B cell (primary cell): ENCODE measurements at regions not wholly inside any gene's neighbourhood (a gene's known extent, or its start where the extent isn't known, plus 50 kb on each side); places are given as distances from the start of the nearest gene placed in this dataset.

ENCODE experiments used
- ATAC-seq: fragments of 200-7000 bp; cut with Tn5 transposase; one replicate; pipeline ENCODE4 v1.10.0; 2021; ENCODE audit warnings: low read depth, mild to moderate bottlenecking, moderate number of reproducible peaks, moderate library complexity
- CTCF ChIA-PET: fragments of 350-600 bp; sonication (Branson Sonifier 250); formaldehyde crosslinking; loops from one replicate; lab custom pipeline; 2021; ENCODE audit warnings: antibody characterized with exemption, inconsistent platforms; lab: Charles Lee
- POLR2A ChIA-PET: fragments of 350-600 bp; sonication (Branson Sonifier 250); formaldehyde crosslinking; loops from one replicate; lab custom pipeline; 2021; ENCODE audit warnings: antibody characterized with exemption; lab: Charles Lee
- DNase-seq: peaks from one replicate; pipeline ENCODE4 v3.0.0; 2013
- H2AFZ ChIP-seq: 2 replicates; pipeline ENCODE4 v1.6.1; 2012; ENCODE audit warnings: mild to moderate bottlenecking, low read depth, low read length; ENCODE audit not compliant: insufficient read depth, poor library complexity, severe bottlenecking
- H3K27ac ChIP-seq, 2 donors: 1 replicate in 1 of 2; 2 replicates in 1 of 2; pipeline ENCODE4 v1.5.1; 2012 to 2013; ENCODE audit warnings: low read length in 2 of 2, mild to moderate bottlenecking in 2 of 2, moderate library complexity in 1 of 2
- H3K27me3 ChIP-seq, 4 experiments: fragments of 200-600 bp in 1 of 4; sonication (generic) in 1 of 4; replicated peaks in 1 of 4; 1 replicate in 2 of 4; 2 replicates in 2 of 4; pipeline versions ENCODE4 v1.6.1 to v1.7.0; 2013 to 2016; ENCODE audit warnings: low read length in 3 of 4, mild to moderate bottlenecking in 2 of 4, mixed read lengths in 1 of 4, moderate library complexity in 1 of 4; ENCODE audit not compliant: insufficient read depth in 4 of 4, control insufficient read depth in 3 of 4; ENCODE audit errors: control extremely low read depth in 1 of 4
- H3K36me3 ChIP-seq, 2 experiments: replicated peaks in 1 of 2; 1 replicate in 1 of 2; 2 replicates in 1 of 2; pipeline versions ENCODE4 v1.6.1 to v1.7.1; 2013; ENCODE audit warnings: low read length in 1 of 2; ENCODE audit not compliant: insufficient read depth in 2 of 2, control insufficient read depth in 1 of 2; ENCODE audit errors: control extremely low read depth in 1 of 2, extremely low read depth in 1 of 2
- H3K4me1 ChIP-seq, 2 donors: fragments of 200-600 bp in 1 of 2; sonication (generic) in 1 of 2; 1 replicate in 1 of 2; 2 replicates in 1 of 2; pipeline versions ENCODE4 v1.5.1 to v1.6.1; 2013 to 2017; ENCODE audit warnings: low read length in 2 of 2; ENCODE audit not compliant: control insufficient read depth in 2 of 2, insufficient read depth in 2 of 2
- H3K4me2 ChIP-seq: replicated peaks from 2 replicates; pipeline ENCODE3; 2012; ENCODE audit warnings: mild to moderate bottlenecking, low read depth, low read length; ENCODE audit not compliant: poor library complexity, severe bottlenecking
- H3K4me3 ChIP-seq, 5 experiments: fragments of 200-600 bp in 1 of 5; sonication (generic) in 1 of 5; 1 replicate in 3 of 5; 2 replicates in 2 of 5; pipeline versions ENCODE4 v1.5.1 to v1.7.0; 2011 to 2016; ENCODE audit warnings: low read length in 4 of 5, mild to moderate bottlenecking in 4 of 5, low read depth in 2 of 5, control low read depth in 1 of 5, moderate library complexity in 1 of 5; ENCODE audit not compliant: insufficient read depth in 1 of 5; ENCODE audit errors: control extremely low read depth in 1 of 5, extremely low read depth in 1 of 5
- H3K79me2 ChIP-seq: fragments of 200-600 bp; sonication (generic); one replicate; pipeline ENCODE4 v1.6.0; 2016; ENCODE audit warnings: low read length; ENCODE audit not compliant: control insufficient read depth, insufficient read depth
- H3K9ac ChIP-seq: fragments of 200-600 bp; sonication (generic); 2 replicates; pipeline ENCODE4 v1.6.1; 2017; ENCODE audit warnings: mild to moderate bottlenecking, low read length, moderate library complexity
- H3K9me3 ChIP-seq, 3 donors: one replicate each; pipeline versions ENCODE4 v1.6.1 to v1.7.1; 2013; ENCODE audit warnings: low read length in 2 of 3; ENCODE audit not compliant: control insufficient read depth in 2 of 3, insufficient read depth in 1 of 3; ENCODE audit errors: control extremely low read depth in 1 of 3
- H4K20me1 ChIP-seq: 2 replicates; pipeline ENCODE4 v1.6.0; 2012; ENCODE audit warnings: mild to moderate bottlenecking, low read length; ENCODE audit not compliant: insufficient read depth, control insufficient read depth, poor library complexity, severe bottlenecking
- H3K27ac Mint-ChIP-seq: one replicate; pipeline ENCODE4 v1.8.0; 2021; ENCODE audit warnings: mixed read lengths
- H3K27me3 Mint-ChIP-seq: one replicate; pipeline ENCODE4 v1.8.0; 2021; ENCODE audit warnings: mixed read lengths
- H3K4me1 Mint-ChIP-seq: one replicate; pipeline ENCODE4 v1.8.0; 2021; ENCODE audit warnings: mixed read lengths
- H3K4me3 Mint-ChIP-seq: one replicate; pipeline ENCODE4 v1.8.0; 2021; ENCODE audit warnings: mixed read lengths
- H3K9me3 Mint-ChIP-seq: one replicate; pipeline ENCODE4 v1.8.0; 2022; ENCODE audit warnings: mixed read lengths; ENCODE audit not compliant: insufficient read depth
- EZH2 ChIP-seq: IDR thresholded peaks from 2 replicates; pipeline ENCODE4 v1.6.1; 2012; ENCODE audit warnings: borderline replicate concordance, low read depth, mild to moderate bottlenecking, moderate library complexity, low read length; ENCODE audit not compliant: insufficient read depth, poor library complexity, severe bottlenecking
- WGBS: methylation state at CpG from one replicate; pipeline ENCODE4 v1.1.5; 2013; ENCODE audit warnings: missing lambda C conversion rate; ENCODE audit not compliant: insufficient coverage; 5-methylcytosine and 5-hydroxymethylcytosine counted together
- intact Hi-C: fragments of 100-400 bp; cut with micrococcal nuclease; formaldehyde crosslinking; loops from one replicate; pipeline ENCODE4 v1.10.0; 2022
- TF ChIP-seq, protein P1 (sequence below): fragments of 200-600 bp; IDR thresholded peaks from one replicate; pipeline ENCODE4 v1.8.0; 2022; ENCODE audit warnings: antibody characterized with exemption, mild to moderate bottlenecking

DNA sequence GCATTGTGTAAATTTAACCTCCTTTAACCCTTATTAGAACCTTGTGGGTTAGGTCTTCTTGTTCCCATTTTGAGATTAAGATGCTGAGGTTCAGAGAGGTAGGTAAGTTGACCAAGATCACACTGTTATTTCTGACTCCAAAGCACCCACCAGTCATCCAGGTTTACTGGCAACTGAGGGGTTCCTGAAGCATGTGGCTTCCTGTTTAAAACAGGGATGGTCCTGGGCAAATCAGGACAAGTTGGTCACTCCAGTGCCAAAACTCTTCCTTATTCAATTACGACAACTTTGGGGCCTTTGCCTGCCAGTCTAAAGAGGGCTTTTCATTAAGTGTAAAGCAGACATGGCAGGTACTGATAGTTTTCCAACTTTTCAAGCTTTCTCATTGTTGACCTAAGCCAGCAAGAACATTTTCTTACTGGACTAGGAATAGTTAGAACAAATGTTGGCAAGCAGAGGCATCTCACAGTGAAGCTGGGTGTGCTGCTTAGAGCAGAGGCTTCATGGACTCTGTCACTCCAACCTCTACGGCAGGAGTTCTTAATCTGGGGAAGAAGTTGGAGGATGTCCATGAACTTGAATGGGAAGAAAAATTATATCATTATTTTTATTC is 149.4 kb upstream of the ADAMTS9 start:
- Mint-ChIP-seq H3K27me3 (no peaks in the 10 kb centered on the region), H3K27ac (no peak overlapping the region), H3K4me3 (no peak overlapping the region), H3K4me1 (no peaks in the 10 kb centered on the region), H3K9me3 (no peaks in the 10 kb centered on the region)
- H2AFZ ChIP-seq, result no peak overlapping the region
- H3K79me2 ChIP-seq, result no peaks in the 10 kb centered on the region
- CTCF ChIA-PET, result no interaction called here
- TF ChIP-seq EZH2, result no peak
- TF ChIP-seq, protein P1, sequence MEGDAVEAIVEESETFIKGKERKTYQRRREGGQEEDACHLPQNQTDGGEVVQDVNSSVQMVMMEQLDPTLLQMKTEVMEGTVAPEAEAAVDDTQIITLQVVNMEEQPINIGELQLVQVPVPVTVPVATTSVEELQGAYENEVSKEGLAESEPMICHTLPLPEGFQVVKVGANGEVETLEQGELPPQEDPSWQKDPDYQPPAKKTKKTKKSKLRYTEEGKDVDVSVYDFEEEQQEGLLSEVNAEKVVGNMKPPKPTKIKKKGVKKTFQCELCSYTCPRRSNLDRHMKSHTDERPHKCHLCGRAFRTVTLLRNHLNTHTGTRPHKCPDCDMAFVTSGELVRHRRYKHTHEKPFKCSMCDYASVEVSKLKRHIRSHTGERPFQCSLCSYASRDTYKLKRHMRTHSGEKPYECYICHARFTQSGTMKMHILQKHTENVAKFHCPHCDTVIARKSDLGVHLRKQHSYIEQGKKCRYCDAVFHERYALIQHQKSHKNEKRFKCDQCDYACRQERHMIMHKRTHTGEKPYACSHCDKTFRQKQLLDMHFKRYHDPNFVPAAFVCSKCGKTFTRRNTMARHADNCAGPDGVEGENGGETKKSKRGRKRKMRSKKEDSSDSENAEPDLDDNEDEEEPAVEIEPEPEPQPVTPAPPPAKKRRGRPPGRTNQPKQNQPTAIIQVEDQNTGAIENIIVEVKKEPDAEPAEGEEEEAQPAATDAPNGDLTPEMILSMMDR, result no peak
- H3K9me3 ChIP-seq, result peaks cover 0 to 2% (median 0%) of the 10 kb centered on the region in 3 donors
- no peak overlapping the region for H3K4me3 ChIP-seq
- no peaks in the 10 kb centered on the region for H3K27me3 ChIP-seq
- no peaks in the 10 kb centered on the region for H3K4me1 ChIP-seq
- intact Hi-C loops, result no loop called here
- no peak overlapping the region for H3K4me2 ChIP-seq
- DNase-seq, result no peak
- no peaks in the 10 kb centered on the region for H4K20me1 ChIP-seq
- no peak for ATAC-seq
- H3K9ac ChIP-seq, result no peak overlapping the region
- POLR2A ChIA-PET, result no interaction called here
- H3K27ac ChIP-seq, result no peak overlapping the region
- 83% methylated on average over 1 of the region's 2 CpGs for WGBS
- no peaks in the 10 kb centered on the region for H3K36me3 ChIP-seq

DNA sequence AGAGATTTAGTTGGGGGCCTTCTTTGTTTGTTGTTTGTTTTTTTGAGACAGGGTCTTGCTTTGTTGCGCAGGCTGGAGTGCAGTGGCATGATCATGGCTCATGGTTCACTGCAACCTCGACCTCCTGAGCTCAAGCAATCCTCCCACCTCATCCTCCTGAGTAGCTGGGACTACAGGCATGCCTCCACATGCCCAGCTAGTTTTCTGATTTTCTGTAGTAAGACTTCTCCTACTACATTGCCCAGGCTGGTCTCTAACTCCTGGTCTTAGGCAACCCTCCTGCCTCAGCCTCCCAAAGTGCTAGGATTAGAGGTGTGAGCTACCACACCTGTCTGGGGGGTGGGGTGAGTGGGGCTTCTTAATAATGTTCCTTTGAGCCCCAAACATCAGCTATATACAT is 148.3 kb upstream of the ADAMTS9 start:
- Histone ChIP-seq H4K20me1 (no peaks in the 10 kb centered on the region), H3K36me3 (no peaks in the 10 kb centered on the region), H3K27me3 (no peaks in the 10 kb centered on the region), H3K4me2 (no peak overlapping the region), H3K4me3 (no peak overlapping the region), H3K27ac (no peak overlapping the region), H3K9me3 (peaks cover 0 to 2% (median 0%) of the 10 kb centered on the region in 3 donors), H3K4me1 (no peaks in the 10 kb centered on the region), H2AFZ (no peak overlapping the region), H3K79me2 (no peaks in the 10 kb centered on the region), H3K9ac (no peak overlapping the region)
- WGBS, result 54% methylated on average over 2 of the region's 2 CpGs
- H3K27ac Mint-ChIP-seq, result no peak overlapping the region
- CTCF ChIA-PET, result no interaction called here
- H3K27me3 Mint-ChIP-seq, result no peaks in the 10 kb centered on the region
- POLR2A ChIA-PET, result no interaction called here
- peaks cover 3% of the 10 kb centered on the region for H3K9me3 Mint-ChIP-seq
- ATAC-seq, result no peak
- TF ChIP-seq EZH2, result no peak
- TF ChIP-seq, protein P1, result no peak
- intact Hi-C loops, result no loop called here
- H3K4me3 Mint-ChIP-seq, result no peak overlapping the region
- no peaks in the 10 kb centered on the region for H3K4me1 Mint-ChIP-seq
- DNase-seq, result no peak
